PC-9 (cell line): ENCODE measurements at regions not wholly inside any gene's neighbourhood (a gene's known extent, or its start where the extent isn't known, plus 50 kb on each side); places are given as distances from the start of the nearest gene placed in this dataset.

Source experiments
- BruUV-seq: library from RNA; stranded (reverse); fragments of 400-500 nt; replicated peaks from 2 replicates; lab custom pipeline; 2021; lab: Mats Ljungman, UMichigan
- CTCF ChIA-PET: fragments of 300-600 bp; sonication (Branson Sonifier 250); formaldehyde crosslinking; loops from one replicate; lab custom pipeline; 2022; ENCODE audit warnings: antibody characterized with exemption; lab: Charles Lee
- POLR2A ChIA-PET: fragments of 300-600 bp; sonication (Branson Sonifier 250); formaldehyde crosslinking; loops from one replicate; lab custom pipeline; 2022; ENCODE audit warnings: antibody characterized with exemption; ENCODE audit not compliant: unreplicated experiment; lab: Charles Lee
- DNase-seq, 2 experiments: peaks; one replicate each; pipeline versions ENCODE4 v3.0.0 to v3.0.0-alpha.2; 2015 to 2022; ENCODE audit warnings: mixed read lengths in 1 of 2
- H2AFZ ChIP-seq: fragments of 200-600 bp; sonication (generic); 2 replicates; pipeline ENCODE4 v1.8.1; 2017; ENCODE audit warnings: antibody characterized with exemption
- H3F3A ChIP-seq: fragments of 200-600 bp; sonication (generic); 2 replicates; pipeline ENCODE4 v1.8.1; 2017; ENCODE audit warnings: antibody characterized with exemption, mild to moderate bottlenecking, low read depth; ENCODE audit not compliant: insufficient read depth
- H3K27ac ChIP-seq: fragments of 200-600 bp; sonication (generic); 2 replicates; pipeline ENCODE4 v1.6.1; 2016; ENCODE audit warnings: mixed run types
- H3K27me3 ChIP-seq: fragments of 200-600 bp; sonication (generic); 2 replicates; pipeline ENCODE4 v1.6.1; 2016; ENCODE audit warnings: low read depth, mixed run types; ENCODE audit not compliant: insufficient read depth
- H3K36me3 ChIP-seq: fragments of 200-600 bp; sonication (generic); 2 replicates; pipeline ENCODE4 v1.6.1; 2016; ENCODE audit warnings: low read depth, mixed run types
- H3K4me1 ChIP-seq: fragments of 200-600 bp; sonication (generic); replicated peaks from 2 replicates; pipeline ENCODE4 v1.6.1; 2016; ENCODE audit warnings: mixed run types; ENCODE audit not compliant: insufficient read depth
- H3K4me2 ChIP-seq: fragments of 200-600 bp; sonication (generic); 2 replicates; pipeline ENCODE4 v1.6.1; 2017; ENCODE audit warnings: mixed run types
- H3K4me3 ChIP-seq: fragments of 200-600 bp; sonication (generic); 2 replicates; pipeline ENCODE4 v1.6.1; 2016; ENCODE audit warnings: mixed run types
- H3K79me2 ChIP-seq: fragments of 200-600 bp; sonication (generic); 2 replicates; pipeline ENCODE4 v1.6.1; 2017; ENCODE audit warnings: low read depth, mixed run types
- H3K9me2 ChIP-seq: fragments of 200-600 bp; sonication (generic); 2 replicates; pipeline ENCODE4 v1.8.1; 2017; ENCODE audit warnings: mild to moderate bottlenecking; ENCODE audit not compliant: insufficient read depth
- H3K9me3 ChIP-seq: fragments of 200-600 bp; sonication (generic); 2 replicates; pipeline ENCODE4 v1.8.1; 2016; ENCODE audit warnings: low read depth; ENCODE audit not compliant: insufficient read depth
- H4K20me1 ChIP-seq: fragments of 200-600 bp; sonication (generic); 2 replicates; pipeline ENCODE4 v1.8.1; 2017; ENCODE audit not compliant: insufficient read depth
- EZH2 ChIP-seq: fragments of 200-600 bp; sonication (generic); IDR thresholded peaks from 2 replicates; pipeline ENCODE4 v1.8.0; 2017; ENCODE audit warnings: antibody characterized with exemption, low read depth
- intact Hi-C: fragments of 100-400 bp; cut with micrococcal nuclease; formaldehyde crosslinking; loops from one replicate; pipeline ENCODE4 v1.10.0; 2022; ENCODE audit not compliant: unreplicated experiment
- TF ChIP-seq, protein P1 (sequence below): fragments of 200-600 bp; sonication (generic); conservative IDR thresholded peaks from 2 replicates; pipeline ENCODE4 v1.6.1; 2017; ENCODE audit warnings: mixed run types, antibody characterized with exemption, mild to moderate bottlenecking, moderate library complexity

DNA sequence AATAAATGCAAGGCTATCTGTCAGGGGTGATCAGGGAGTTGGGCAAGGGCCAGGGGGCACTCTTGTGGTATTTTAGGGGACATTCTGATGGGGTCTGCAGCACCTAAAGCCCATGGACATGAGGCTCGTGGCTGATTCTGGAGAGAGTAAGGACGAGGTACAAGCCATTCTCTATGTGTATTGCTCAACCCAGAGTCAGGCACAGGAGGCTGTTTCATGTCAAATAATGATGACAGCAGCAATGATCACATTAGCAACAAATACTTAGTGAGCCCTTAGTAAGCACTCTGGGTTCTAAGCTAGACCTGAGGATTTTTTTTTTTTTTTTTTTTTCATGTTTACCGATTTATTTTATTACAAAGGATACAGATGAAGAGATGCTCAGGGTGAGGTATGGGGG, 83.5 kb upstream of the THY1 start:
- H4K20me1 ChIP-seq = no peaks in the 10 kb centered on the region
- no peak overlapping the region for H3K27ac ChIP-seq
- no TSS peak for BruUV-seq
- TF ChIP-seq, protein P1, sequence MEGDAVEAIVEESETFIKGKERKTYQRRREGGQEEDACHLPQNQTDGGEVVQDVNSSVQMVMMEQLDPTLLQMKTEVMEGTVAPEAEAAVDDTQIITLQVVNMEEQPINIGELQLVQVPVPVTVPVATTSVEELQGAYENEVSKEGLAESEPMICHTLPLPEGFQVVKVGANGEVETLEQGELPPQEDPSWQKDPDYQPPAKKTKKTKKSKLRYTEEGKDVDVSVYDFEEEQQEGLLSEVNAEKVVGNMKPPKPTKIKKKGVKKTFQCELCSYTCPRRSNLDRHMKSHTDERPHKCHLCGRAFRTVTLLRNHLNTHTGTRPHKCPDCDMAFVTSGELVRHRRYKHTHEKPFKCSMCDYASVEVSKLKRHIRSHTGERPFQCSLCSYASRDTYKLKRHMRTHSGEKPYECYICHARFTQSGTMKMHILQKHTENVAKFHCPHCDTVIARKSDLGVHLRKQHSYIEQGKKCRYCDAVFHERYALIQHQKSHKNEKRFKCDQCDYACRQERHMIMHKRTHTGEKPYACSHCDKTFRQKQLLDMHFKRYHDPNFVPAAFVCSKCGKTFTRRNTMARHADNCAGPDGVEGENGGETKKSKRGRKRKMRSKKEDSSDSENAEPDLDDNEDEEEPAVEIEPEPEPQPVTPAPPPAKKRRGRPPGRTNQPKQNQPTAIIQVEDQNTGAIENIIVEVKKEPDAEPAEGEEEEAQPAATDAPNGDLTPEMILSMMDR = no peak
- TF ChIP-seq EZH2 = no peak
- no peaks in the 10 kb centered on the region for H3K9me3 ChIP-seq
- no peaks in the 10 kb centered on the region for H3K4me1 ChIP-seq
- H2AFZ ChIP-seq = no peak overlapping the region
- peaks cover 41% of the 10 kb centered on the region for H3K27me3 ChIP-seq
- no peak overlapping the region for H3K4me2 ChIP-seq
- no peak overlapping the region for H3K4me3 ChIP-seq
- POLR2A ChIA-PET = no interaction called here
- intact Hi-C loops = no loop called here
- peaks cover 9% of the 10 kb centered on the region; the same call in 1 of the 2 replicates for H3F3A ChIP-seq
- no peaks in the 10 kb centered on the region for H3K79me2 ChIP-seq
- CTCF ChIA-PET = no interaction called here
- no peaks in the 10 kb centered on the region for H3K36me3 ChIP-seq
- DNase-seq = no peak
- H3K9me2 ChIP-seq = no peaks in the 10 kb centered on the region

- no peaks in the 10 kb centered on the region for H4K20me1 ChIP-seq
- ChIA-PET CTCF (no interaction called here), POLR2A (no interaction called here)
- TF ChIP-seq EZH2 = no peak
- TF ChIP-seq, protein P1 = no peak
- H3K4me3 ChIP-seq = no peak overlapping the region
- peaks cover 41% of the 10 kb centered on the region for H3K27me3 ChIP-seq
- intact Hi-C loops = no loop called here
- H3K9me2 ChIP-seq = no peaks in the 10 kb centered on the region
- H3K4me1 ChIP-seq = no peaks in the 10 kb centered on the region
- H3K27ac ChIP-seq = no peak overlapping the region
- H2AFZ ChIP-seq = no peak overlapping the region
- no peaks in the 10 kb centered on the region for H3K79me2 ChIP-seq
- no peak overlapping the region for H3K4me2 ChIP-seq
- no peaks in the 10 kb centered on the region for H3K36me3 ChIP-seq
- no peaks in the 10 kb centered on the region for H3K9me3 ChIP-seq
- BruUV-seq = no TSS peak
- no peak for DNase-seq
- H3F3A ChIP-seq = peaks cover 9% of the 10 kb centered on the region; the same call in 1 of the 2 replicates
Measured at GRCh38 chr11:119505861-119506260, 82.9 kb upstream of the THY1 start.

- intact Hi-C loops = no loop called here
- Histone ChIP-seq H3K9me2 (no peaks in the 10 kb centered on the region), H3K27me3 (peaks cover 48% of the 10 kb centered on the region), H3K36me3 (no peaks in the 10 kb centered on the region), H4K20me1 (no peaks in the 10 kb centered on the region), H3K4me2 (no peak overlapping the region), H2AFZ (no peak overlapping the region), H3K4me3 (no peak overlapping the region), H3K4me1 (no peaks in the 10 kb centered on the region), H3F3A (peaks cover 5% of the 10 kb centered on the region; the same call in 1 of the 2 replicates), H3K79me2 (no peaks in the 10 kb centered on the region), H3K9me3 (no peaks in the 10 kb centered on the region), H3K27ac (no peak overlapping the region)
- DNase-seq = no peak
- CTCF ChIA-PET = interaction anchor here (0.6 kb wide), 1 partner anchor 102 kb away, joined by 3 read pairs; no protein-coding TSS in a partner anchor
- POLR2A ChIA-PET = no interaction called here
- TF ChIP-seq, protein P1 = no peak
- BruUV-seq = no TSS peak
Measured at GRCh38 chr11:119505071-119505470, 82.1 kb upstream of the THY1 start.
